Astrocyte of the cerebellum (primary cell): ENCODE measurements at regions not wholly inside any gene's neighbourhood (a gene's known extent, or its start where the extent isn't known, plus 50 kb on each side); places are given as distances from the start of the nearest gene placed in this dataset.

Experiments
- DNase-seq: peaks from one replicate; pipeline ENCODE4 v3.0.0-alpha.2; 2011; ENCODE audit warnings: low read depth
- H3K4me3 ChIP-seq: 2 replicates; pipeline ENCODE4 v1.5.1; 2011; ENCODE audit warnings: mild to moderate bottlenecking, low read depth, low read length, moderate library complexity
- CTCF ChIP-seq: IDR thresholded peaks from 2 replicates; pipeline ENCODE4 v1.5.1; 2012; ENCODE audit warnings: low read length, low read depth, moderate library complexity, mild to moderate bottlenecking; ENCODE audit errors: missing control alignments
- in situ Hi-C: cut with HindIII; loops from 2 replicates; pipeline ENCODE4 v1.10.0; 2017; ENCODE audit warnings: low sequenced_read_pairs

- DNase-seq, result no peak
Observed at GRCh38 chr3:194046531-194046930, 89.4 kb upstream of the HES1 start.

GRCh38 chr3:194046995-194047645, 88.8 kb upstream of the HES1 start:
- no peak for DNase-seq
- in situ Hi-C loops, result no loop called here
- TF ChIP-seq CTCF, result no peak
- H3K4me3 ChIP-seq, result no peak overlapping the region

More at GRCh38 chr3:194046531-194046930, 89.4 kb upstream of the HES1 start:
- H3K4me3 ChIP-seq, result no peak overlapping the region
- in situ Hi-C loops, result no loop called here
- no peak for TF ChIP-seq CTCF

- no peak overlapping the region for H3K4me3 ChIP-seq
- no peak for TF ChIP-seq CTCF
- DNase-seq, result no peak
- in situ Hi-C loops, result no loop called here
Observed at GRCh38 chr3:194049394-194049793, 86.6 kb upstream of the HES1 start.

GRCh38 chr3:194050782-194051320, 85.1 kb upstream of the HES1 start:
- no peak for TF ChIP-seq CTCF
- no peak overlapping the region for H3K4me3 ChIP-seq
- DNase-seq, result no peak
- in situ Hi-C loops, result no loop called here

- H3K4me3 ChIP-seq, result no peak overlapping the region
- no peak for DNase-seq
- in situ Hi-C loops, result no loop called here
Observed at GRCh38 chr3:194051366-194052149, 84.4 kb upstream of the HES1 start.

GRCh38 chr3:194053136-194053535, 82.8 kb upstream of the HES1 start:
- in situ Hi-C loops, result no loop called here
- H3K4me3 ChIP-seq, result no peak overlapping the region
- DNase-seq, result no peak
- no peak for TF ChIP-seq CTCF

More at GRCh38 chr3:194051366-194052149, 84.4 kb upstream of the HES1 start:
- no peak for TF ChIP-seq CTCF
